CD4-positive, alpha-beta T cell treated with Interferon gamma for 1 hour (primary cell): ENCODE measurements at regions not wholly inside any gene's neighbourhood (a gene's known extent, or its start where the extent isn't known, plus 50 kb on each side); places are given as distances from the start of the nearest gene placed in this dataset.

Experiments
- DNase-seq: peaks from one replicate; pipeline ENCODE4 v3.0.0-alpha.2; 2020

DNA sequence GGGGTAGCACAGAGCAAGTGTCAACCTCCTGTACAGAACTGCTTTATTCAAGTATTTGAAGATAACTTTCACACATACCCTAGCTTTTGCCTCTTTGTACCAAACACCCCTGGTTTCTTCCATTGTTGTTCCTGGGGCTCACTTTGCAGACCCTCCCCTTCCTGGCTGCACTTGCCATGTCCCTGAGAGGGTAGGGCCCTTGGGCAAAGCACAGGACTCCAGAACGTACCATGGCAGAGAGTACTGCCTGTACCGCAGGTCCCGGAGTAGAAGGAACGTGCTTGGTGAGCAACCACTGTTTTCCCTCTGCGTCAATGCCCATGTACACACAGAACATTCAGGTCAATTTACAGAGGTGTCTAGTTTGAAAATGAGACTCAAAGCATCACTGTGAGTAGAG lies 290.4 kb downstream of the EN1 start:
- DNase-seq = no peak

DNA sequence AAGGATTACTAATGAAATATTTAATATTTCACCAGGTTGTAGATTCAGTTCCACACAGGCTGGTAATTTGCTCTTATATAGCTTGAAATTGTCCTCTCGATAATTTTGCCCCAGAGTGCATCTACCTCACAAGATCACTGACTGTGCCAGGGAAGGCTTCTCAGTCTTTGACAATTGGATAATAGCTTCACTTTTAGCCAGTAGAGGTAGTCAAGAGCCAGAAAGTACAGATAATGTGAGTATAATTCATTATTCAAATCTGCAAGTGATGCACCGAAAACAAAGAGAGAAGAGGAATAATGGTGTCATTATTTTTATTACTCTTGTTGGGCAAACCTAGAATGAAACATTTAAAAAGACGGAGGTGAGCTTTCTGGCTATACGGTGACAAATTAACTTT lies 292.8 kb downstream of the EN1 start:
- DNase-seq = no peak

- no peak for DNase-seq
These were observed 297.9 kb downstream of the EN1 start for GRCh38 chr2:118549503-118549902.

- DNase-seq = no peak
These were observed 298.5 kb downstream of the EN1 start for GRCh38 chr2:118548880-118549488.

DNA sequence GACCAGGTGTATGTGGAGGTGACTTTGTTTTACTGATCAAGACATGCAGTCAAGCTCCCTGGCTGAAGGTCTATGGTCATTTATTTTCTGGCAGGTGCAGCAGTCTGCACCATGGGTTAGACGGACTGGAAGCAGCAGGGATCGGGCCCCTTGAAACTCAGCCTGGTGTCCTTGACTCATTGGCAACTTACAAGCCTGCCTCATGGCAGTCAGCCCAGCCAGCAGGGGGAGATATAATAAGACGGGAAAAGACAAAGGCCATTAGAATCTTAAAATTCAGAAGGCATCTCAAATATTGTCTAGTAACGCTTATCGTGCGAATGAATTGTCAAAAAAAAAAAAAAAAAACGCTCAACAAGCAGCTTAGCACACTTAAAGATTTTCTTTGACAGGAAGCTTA lies 308.2 kb downstream of the EN1 start:
- no peak for DNase-seq

GRCh38 chr2:118536306-118536705 lies 311.1 kb downstream of the EN1 start:
- no peak for DNase-seq

DNA sequence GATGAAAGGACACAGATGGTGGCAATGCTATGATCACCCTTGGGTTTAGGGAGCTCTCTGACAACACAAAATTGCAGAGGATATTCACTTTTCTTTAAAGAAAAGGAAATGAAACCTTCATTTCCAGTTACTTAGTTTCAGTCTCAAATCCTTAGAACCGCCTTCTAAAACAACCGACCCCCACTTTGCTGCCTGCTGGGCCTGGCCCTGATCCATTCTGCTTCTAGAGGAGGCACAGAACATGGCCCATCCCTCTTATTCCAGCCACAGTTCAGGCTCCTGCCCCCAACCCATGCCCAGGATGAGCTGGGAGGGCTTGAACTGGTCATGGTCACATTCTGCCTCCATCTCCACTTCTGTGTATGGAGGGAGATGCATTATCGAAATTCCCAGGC lies 311.6 kb downstream of the EN1 start:
- DNase-seq = no peak

GRCh38 chr2:118535171-118535817 lies 312.2 kb downstream of the EN1 start:
- DNase-seq = no peak

GRCh38 chr2:118530976-118531375 lies 316.5 kb downstream of the EN1 start:
- DNase-seq = no peak

DNA sequence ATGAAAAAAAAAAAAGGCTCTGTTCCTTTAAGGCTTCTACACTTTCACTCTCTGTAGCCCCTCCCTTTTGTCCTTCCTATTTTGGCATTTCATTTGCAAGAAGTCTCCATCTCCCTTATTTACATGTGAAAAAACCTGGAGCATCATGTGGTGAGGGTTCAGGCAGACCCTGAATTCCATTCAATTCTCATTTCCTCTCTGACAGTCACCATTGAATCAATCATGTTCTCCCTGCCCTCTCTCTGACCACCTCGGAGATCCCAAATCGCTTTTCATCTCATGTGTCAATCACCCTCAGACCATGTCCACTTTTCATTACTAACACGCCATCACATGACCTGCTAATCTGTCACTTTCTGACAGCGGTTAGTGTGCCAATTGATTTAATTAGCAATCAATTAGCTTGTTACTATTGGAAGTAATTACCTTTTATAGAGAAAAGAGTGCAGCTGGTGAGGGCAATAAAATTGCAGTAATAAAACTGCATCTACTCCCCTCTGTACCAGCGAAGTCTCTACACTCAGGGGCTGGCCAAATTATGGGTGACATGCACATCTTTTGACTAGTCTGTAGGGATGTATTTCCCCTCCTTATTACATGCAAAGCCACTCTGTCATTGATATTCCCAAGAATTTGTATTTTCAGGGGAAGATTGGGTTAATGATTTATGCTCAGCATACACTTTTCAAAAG lies 317.4 kb downstream of the EN1 start:
- DNase-seq = no peak

GRCh38 chr2:118527571-118527970 lies 319.9 kb downstream of the EN1 start:
- no peak for DNase-seq

GRCh38 chr2:118525346-118525745 lies 322.1 kb downstream of the EN1 start:
- no peak for DNase-seq

- DNase-seq = no peak
These were observed 322.5 kb downstream of the EN1 start for GRCh38 chr2:118524911-118525310.

GRCh38 chr2:118523761-118524160 lies 323.7 kb downstream of the EN1 start:
- DNase-seq = no peak

- DNase-seq = no peak
These were observed 325.5 kb downstream of the EN1 start for GRCh38 chr2:118521960-118522359.

- DNase-seq = no peak
These were observed 326.2 kb downstream of the EN1 start for GRCh38 chr2:118521272-118521671.

DNA sequence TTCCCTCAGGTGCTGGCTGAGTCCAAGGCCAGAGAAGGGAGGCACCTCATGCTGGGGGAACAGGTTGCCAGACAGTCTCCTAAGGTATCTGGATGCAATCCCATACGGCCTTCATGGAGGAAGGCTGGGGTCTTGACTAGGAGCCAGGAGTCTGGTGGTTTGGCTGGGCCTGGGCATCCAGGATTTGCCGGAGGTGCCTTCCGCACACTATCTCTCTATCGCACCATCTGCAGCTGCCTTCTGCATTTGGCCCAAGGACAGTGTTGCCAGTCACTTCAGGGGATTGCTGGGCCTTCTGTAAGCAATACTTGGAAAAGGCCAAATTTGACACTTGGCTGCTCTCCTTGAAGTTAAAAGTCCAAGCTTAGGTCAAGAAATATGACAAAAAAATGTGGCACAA lies 327.2 kb downstream of the EN1 start:
- DNase-seq = no peak

GRCh38 chr2:118519511-118519910 lies 327.9 kb downstream of the EN1 start:
- DNase-seq = no peak

- DNase-seq = no peak
These were observed 336.6 kb downstream of the EN1 start for GRCh38 chr2:118510807-118511206.

- no peak for DNase-seq
These were observed 338.0 kb downstream of the EN1 start for GRCh38 chr2:118509319-118510004.

- no peak for DNase-seq
These were observed 339.2 kb downstream of the EN1 start for GRCh38 chr2:118508282-118508681.

DNA sequence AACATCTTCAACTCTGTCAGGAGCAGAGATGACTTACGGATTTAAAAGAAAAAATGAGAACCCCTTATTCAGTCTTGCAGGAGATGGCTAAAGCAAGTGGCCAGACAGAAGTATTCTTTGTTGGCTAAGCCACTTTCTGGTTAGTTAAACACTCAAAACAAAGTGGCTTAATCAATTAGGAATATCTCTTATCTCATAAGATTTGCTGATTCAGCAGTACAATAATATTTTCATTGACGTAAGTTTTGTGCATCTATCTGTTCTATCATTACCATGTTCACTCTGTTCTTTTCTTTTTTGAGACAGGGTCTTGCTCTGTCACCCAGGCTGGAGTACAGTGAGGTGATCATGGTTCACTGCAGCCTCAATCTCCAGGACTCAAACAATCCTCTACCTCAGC lies 342.0 kb downstream of the EN1 start:
- DNase-seq = no peak

DNA sequence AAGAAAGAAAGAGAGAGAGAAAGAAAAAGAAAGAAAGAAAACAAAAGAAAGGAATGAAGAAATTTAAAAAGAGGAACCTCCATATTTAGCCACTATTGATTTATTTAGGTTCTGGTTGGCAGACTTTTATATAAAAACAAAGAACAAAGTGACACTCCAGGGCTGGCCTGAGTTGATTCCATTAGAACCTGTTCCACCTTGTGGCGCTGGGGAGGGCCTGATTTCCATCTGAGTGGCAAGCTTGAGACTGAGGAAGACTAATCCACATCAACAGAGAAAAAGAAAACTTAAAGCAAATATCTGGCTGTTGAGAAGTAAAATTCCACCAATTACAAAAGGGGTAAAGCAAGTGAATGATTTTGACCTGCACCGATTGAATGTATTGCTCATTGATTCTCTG lies 345.3 kb downstream of the EN1 start:
- DNase-seq = no peak

DNA sequence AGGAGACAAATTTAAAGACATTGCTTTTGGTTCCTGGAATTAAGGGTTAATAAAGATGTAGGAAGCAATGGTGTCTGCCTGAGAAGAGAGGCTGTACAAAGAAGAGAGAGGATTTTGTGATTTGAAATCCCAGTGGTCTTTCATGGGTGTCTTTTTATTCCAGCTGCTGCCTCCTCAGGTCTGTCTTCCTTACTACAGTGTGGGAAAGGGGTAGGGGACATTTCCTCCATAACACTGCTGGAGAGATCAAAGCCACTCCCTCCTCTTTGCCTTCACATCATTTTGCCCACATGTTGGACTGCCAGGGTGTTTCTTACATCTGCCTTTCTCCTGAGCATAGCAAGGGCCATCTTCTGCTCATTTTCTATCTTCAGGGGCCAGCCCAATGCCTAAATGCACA lies 348.5 kb downstream of the EN1 start:
- DNase-seq = no peak
